ENCODE measurements at regions not wholly inside any gene's neighbourhood (a gene's known extent, or its start where the extent isn't known, plus 50 kb on each side); places are given as distances from the start of the nearest gene placed in this dataset.

- Histone ChIP-seq H3K27me3 (ENCODE audit: control insufficient read depth in 1 of 2, insufficient read depth in 2 of 2, low read length in 2 of 2) (no peaks in the 10 kb centered on the region), H3K9me3 (ENCODE audit: low read length) (no peaks in the 10 kb centered on the region; the same call in 1 of the 2 replicates), H2AFZ (ENCODE audit: low read length) (no peak overlapping the region), H3K4me1 (ENCODE audit: insufficient read depth, low read length) (peaks cover 73% of the 10 kb centered on the region), H3K27ac (ENCODE audit: extremely low read length, insufficient read depth, low read length) (peak overlapping the region; percentile 64), H3K79me2 (ENCODE audit: insufficient read depth, low read length) (no peaks in the 10 kb centered on the region), H3K4me3 (replicated peaks in 1 of 3; ENCODE audit: insufficient read depth in 1 of 3, low read depth in 2 of 3, low read length in 3 of 3) (no peak overlapping the region), H3K36me3 (replicated peaks in 1 of 2; ENCODE audit: control insufficient read depth in 1 of 2, insufficient read depth in 2 of 2, low read length in 2 of 2) (no peaks in the 10 kb centered on the region), H3K4me2 (ENCODE audit: low read depth, low read length) (0 out of 2 replicates have a peak overlapping the region, but pooled peaks have one; percentile 50), H3K9ac (ENCODE audit: insufficient read depth, low read depth, low read length) (no peak overlapping the region), H4K20me1 (ENCODE audit: insufficient read depth, low read length) (no peaks in the 10 kb centered on the region)
- no TSS peak for BruUV-seq (replicated peaks)
- DNase-seq (ENCODE audit: low spot score) (no peak), FAIRE-seq (no peak), ATAC-seq (no peak)
- TF ChIP-seq ZNF136 (CRISPR knock-in tag; IDR thresholded peaks at IDR 0.05; ENCODE audit: low read depth) (no peak), ZNF18 (CRISPR knock-in tag; IDR thresholded peaks at IDR 0.05; ENCODE audit: insufficient replicate concordance) (peak; percentile 3)
- in situ Hi-C loops (cut with HindIII; ENCODE audit: extremely low pct_ligation_motif_present, low pct_unique_long_range_greater_than_20kb): no loop called here
- intact Hi-C loops (cut with micrococcal nuclease; ENCODE audit: unreplicated experiment): loop anchor here (2.0 kb wide), 2 partner anchors 27 to 57 kb away; partner anchors contain the start of gene ATL2
- 83% methylated on average over 1 of the region's 1 CpG for WGBS (ENCODE audit: low lambda C conversion rate)
- ChIA-PET CTCF (ENCODE audit: low intra/inter-chr PET ratio, low total read pairs) (no interaction called here), POLR2A (interaction anchor here (1.5 kb wide), 1 partner anchor 57 kb away, joined by 7 read pairs; no protein-coding TSS in a partner anchor)
These were observed 56.5 kb upstream of the ATL2 start for GRCh38 chr2:38433607-38433975.

GRCh38 chr2:38432820-38433606 lies 55.9 kb upstream of the ATL2 start:
- no peaks in the 10 kb centered on the region for H4K20me1 ChIP-seq (ENCODE audit: insufficient read depth, low read length)
- peaks cover 68% of the 10 kb centered on the region for H3K4me1 ChIP-seq (ENCODE audit: insufficient read depth, low read length)
- peak overlapping the region; percentile 64 for H3K27ac ChIP-seq (ENCODE audit: extremely low read length, insufficient read depth, low read length)
- WGBS (ENCODE audit: low lambda C conversion rate): 25% methylated on average over 8 of the region's 8 CpGs
- peak; percentile 92 for DNase-seq (ENCODE audit: low spot score)
- H3K9me3 ChIP-seq (ENCODE audit: low read length): no peaks in the 10 kb centered on the region; the same call in 1 of the 2 replicates
- FAIRE-seq: peak; percentile 95
- H2AFZ ChIP-seq (ENCODE audit: low read length): no peak overlapping the region
- no peaks in the 10 kb centered on the region; a peak in 1 of 5 replicates for H3K27me3 ChIP-seq (ENCODE audit: control insufficient read depth in 1 of 2, insufficient read depth in 2 of 2, low read length in 2 of 2)
- ChIA-PET CTCF (ENCODE audit: low intra/inter-chr PET ratio, low total read pairs) (no interaction called here), POLR2A (interaction anchor here (0.9 to 1.5 kb wide), 3 partner anchors 11 to 64 kb away, joined by 3 to 7 read pairs (median 3); no protein-coding TSS in a partner anchor)
- ATAC-seq: peak; percentile 94
- H3K9ac ChIP-seq (ENCODE audit: insufficient read depth, low read depth, low read length): 0 out of 2 replicates have a peak overlapping the region, but pooled peaks have one; percentile 7
- H3K79me2 ChIP-seq (ENCODE audit: insufficient read depth, low read length): no peaks in the 10 kb centered on the region
- in situ Hi-C loops (cut with HindIII; ENCODE audit: extremely low pct_ligation_motif_present, low pct_unique_long_range_greater_than_20kb): no loop called here
- no peaks in the 10 kb centered on the region for H3K36me3 ChIP-seq (replicated peaks in 1 of 2; ENCODE audit: control insufficient read depth in 1 of 2, insufficient read depth in 2 of 2, low read length in 2 of 2)
- BruUV-seq (replicated peaks): no TSS peak
- H3K4me3 ChIP-seq (replicated peaks in 1 of 3; ENCODE audit: insufficient read depth in 1 of 3, low read depth in 2 of 3, low read length in 3 of 3): peak overlapping the region in 1 of 3 experiments; percentile 1; a peak in 1 of 6 replicates
- H3K4me2 ChIP-seq (ENCODE audit: low read depth, low read length): peak overlapping the region; percentile 50
- intact Hi-C loops (cut with micrococcal nuclease; ENCODE audit: unreplicated experiment): loop anchor here (2.0 kb wide), 2 partner anchors 26 to 56 kb away; partner anchors contain the start of gene ATL2
- TF ChIP-seq ZNF333 (CRISPR knock-in tag; IDR thresholded peaks at IDR 0.05; ENCODE audit: borderline replicate concordance) (peak; percentile 72; the same call in 1 of the 2 replicates), MTERF4 (CRISPR knock-in tag; IDR thresholded peaks at IDR 0.05) (peak; percentile 85; the same call in 1 of the 2 replicates)
